SU-DHL-6 (cell line): ENCODE measurements at regions not wholly inside any gene's neighbourhood (a gene's known extent, or its start where the extent isn't known, plus 50 kb on each side); places are given as distances from the start of the nearest gene placed in this dataset.

ENCODE experiments used
- EZH2phosphoT487 ChIP-seq: fragments of 200-600 bp; sonication (generic), shearing (Covaris generic); conservative IDR thresholded peaks from 2 replicates; pipeline ENCODE4 v1.6.1; 2018; ENCODE audit warnings: mild to moderate bottlenecking, antibody characterized with exemption, low read length, moderate library complexity, mixed read lengths
- TF ChIP-seq, protein P1 (sequence below): fragments of 200-600 bp; sonication (generic); IDR thresholded peaks from one replicate; pipeline ENCODE4 v1.5.1; 2017; ENCODE audit warnings: antibody characterized with exemption, mild to moderate bottlenecking, low read length, moderate library complexity; ENCODE audit not compliant: insufficient read depth, poor library complexity, severe bottlenecking

DNA sequence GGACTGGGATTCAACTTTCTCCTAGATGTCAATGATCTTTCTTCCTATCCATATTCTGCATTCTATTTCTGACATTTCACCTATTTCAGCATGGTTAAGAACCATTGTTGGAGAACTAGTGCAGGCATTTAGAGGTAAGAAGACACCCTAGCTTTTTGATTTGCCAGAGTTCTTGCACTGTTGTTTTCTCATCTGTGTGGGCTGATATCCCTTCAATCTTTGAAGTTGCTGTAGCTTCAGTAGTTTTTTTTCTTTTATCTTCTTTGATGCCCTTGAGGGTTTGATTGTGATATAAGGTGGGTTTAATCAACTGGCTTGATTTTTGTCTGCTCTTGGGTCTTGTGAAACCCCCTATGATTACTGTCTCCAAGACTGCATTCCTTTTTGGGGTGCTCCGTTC, 502.1 kb downstream of the ETS1 start:
- TF ChIP-seq, protein P1, sequence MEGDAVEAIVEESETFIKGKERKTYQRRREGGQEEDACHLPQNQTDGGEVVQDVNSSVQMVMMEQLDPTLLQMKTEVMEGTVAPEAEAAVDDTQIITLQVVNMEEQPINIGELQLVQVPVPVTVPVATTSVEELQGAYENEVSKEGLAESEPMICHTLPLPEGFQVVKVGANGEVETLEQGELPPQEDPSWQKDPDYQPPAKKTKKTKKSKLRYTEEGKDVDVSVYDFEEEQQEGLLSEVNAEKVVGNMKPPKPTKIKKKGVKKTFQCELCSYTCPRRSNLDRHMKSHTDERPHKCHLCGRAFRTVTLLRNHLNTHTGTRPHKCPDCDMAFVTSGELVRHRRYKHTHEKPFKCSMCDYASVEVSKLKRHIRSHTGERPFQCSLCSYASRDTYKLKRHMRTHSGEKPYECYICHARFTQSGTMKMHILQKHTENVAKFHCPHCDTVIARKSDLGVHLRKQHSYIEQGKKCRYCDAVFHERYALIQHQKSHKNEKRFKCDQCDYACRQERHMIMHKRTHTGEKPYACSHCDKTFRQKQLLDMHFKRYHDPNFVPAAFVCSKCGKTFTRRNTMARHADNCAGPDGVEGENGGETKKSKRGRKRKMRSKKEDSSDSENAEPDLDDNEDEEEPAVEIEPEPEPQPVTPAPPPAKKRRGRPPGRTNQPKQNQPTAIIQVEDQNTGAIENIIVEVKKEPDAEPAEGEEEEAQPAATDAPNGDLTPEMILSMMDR: no peak
- no peak for TF ChIP-seq EZH2phosphoT487
